Skin of body (tissue), 1 donor: ENCODE measurements at regions not wholly inside any gene's neighbourhood (a gene's known extent, or its start where the extent isn't known, plus 50 kb on each side); places are given as distances from the start of the nearest gene placed in this dataset.
A peak's percentile ranks its signal among the peaks of the same experiment; 100 is the strongest.

Source experiments
- DNase-seq: peaks from one replicate; lab custom pipeline; 2025; lab: John Stamatoyannopoulos, UW

- no peak for DNase-seq
Observed at GRCh38 chr4:26069218-26069617, 155.2 kb downstream of the SMIM20 start.

- no peak for DNase-seq
Observed at GRCh38 chr4:26071688-26072087, 157.7 kb downstream of the SMIM20 start.

- DNase-seq = no peak
Observed at GRCh38 chr4:26073886-26074560, 160.0 kb downstream of the SMIM20 start.

- peak; percentile 92 for DNase-seq
Observed at GRCh38 chr4:26074712-26075430, 160.9 kb downstream of the SMIM20 start.

GRCh38 chr4:26075583-26075982, 161.6 kb downstream of the SMIM20 start:
- DNase-seq = peak; percentile 82

GRCh38 chr4:26076000-26076587, 162.1 kb downstream of the SMIM20 start:
- peak; percentile 12 for DNase-seq

- no peak for DNase-seq
Observed at GRCh38 chr4:26076896-26077295, 162.9 kb downstream of the SMIM20 start.

GRCh38 chr4:26077756-26078155, 163.7 kb downstream of the SMIM20 start:
- no peak for DNase-seq

- DNase-seq = no peak
Observed at GRCh38 chr4:26080870-26081628, 167.0 kb downstream of the SMIM20 start.

GRCh38 chr4:26081795-26082498, 167.9 kb downstream of the SMIM20 start:
- peak; percentile 22 for DNase-seq

- no peak for DNase-seq
Observed at GRCh38 chr4:26082565-26082964, 168.5 kb downstream of the SMIM20 start.

GRCh38 chr4:26083987-26084386, 170.0 kb downstream of the SMIM20 start:
- peak; percentile 54 for DNase-seq

- DNase-seq = no peak
Observed at GRCh38 chr4:26084414-26084813, 170.4 kb downstream of the SMIM20 start.

GRCh38 chr4:26085551-26085950, 171.5 kb downstream of the SMIM20 start:
- DNase-seq = peak; percentile 3

- DNase-seq = peak; percentile 95
Observed at GRCh38 chr4:26086621-26087441, 172.8 kb downstream of the SMIM20 start.

- DNase-seq = peak; percentile 29
Observed at GRCh38 chr4:26088433-26088928, 174.5 kb downstream of the SMIM20 start.

GRCh38 chr4:26093551-26093950, 179.5 kb downstream of the SMIM20 start:
- no peak for DNase-seq

GRCh38 chr4:26094076-26094475, 180.1 kb downstream of the SMIM20 start:
- DNase-seq = no peak

- DNase-seq = no peak
Observed at GRCh38 chr4:26094911-26095310, 180.9 kb downstream of the SMIM20 start.

- no peak for DNase-seq
Observed at GRCh38 chr4:26099967-26100366, 185.9 kb downstream of the SMIM20 start.
